ENCODE measurements at regions not wholly inside any gene's neighbourhood (a gene's known extent, or its start where the extent isn't known, plus 50 kb on each side); places are given as distances from the start of the nearest gene placed in this dataset.

DNA sequence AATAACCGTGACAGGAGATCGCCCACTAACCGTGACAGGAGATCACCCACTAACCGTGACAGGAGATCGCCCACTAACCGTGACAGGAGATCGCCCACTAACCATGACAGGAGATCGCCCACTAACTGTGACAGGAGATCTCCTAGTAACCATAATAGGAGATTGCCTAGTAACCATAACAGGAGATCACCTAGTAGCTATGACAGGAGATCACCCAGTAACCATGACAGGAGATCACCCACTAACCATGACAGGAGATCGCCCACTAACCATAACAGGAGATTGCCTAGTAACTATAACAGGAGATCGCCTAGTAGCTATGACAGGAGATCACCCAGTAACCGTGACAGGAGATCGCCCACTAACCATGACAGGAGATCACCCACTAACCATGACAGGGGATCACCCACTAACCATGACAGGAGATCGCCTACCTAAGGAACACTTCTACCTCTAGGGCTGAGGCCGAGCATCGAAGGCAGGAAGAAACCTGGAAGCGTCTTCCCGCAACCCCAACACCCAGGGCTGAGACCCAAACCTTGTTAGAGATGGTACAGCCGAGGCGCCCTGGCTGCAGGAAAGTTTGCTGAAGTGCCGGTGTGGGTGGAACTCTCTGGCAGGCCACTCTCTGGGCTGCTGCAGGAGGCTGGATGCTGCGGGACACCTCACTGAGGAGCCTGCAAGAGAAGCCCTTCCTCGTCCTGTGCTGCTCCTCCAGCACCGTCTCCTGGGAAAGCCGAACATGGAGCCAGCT is 67.5 kb upstream of the THY1 start:
- Histone ChIP-seq H3K4me1 (no peaks in the 10 kb centered on the region), H3K27me3 (no peaks in the 10 kb centered on the region), H3K36me3 (no peaks in the 10 kb centered on the region), H3K9me3 (no peaks in the 10 kb centered on the region), H3K4me3 (no peak overlapping the region), H3K27ac (no peak overlapping the region)
- DNase-seq (peak in 1 of 6 donors; percentile 24), FAIRE-seq (no peak), ATAC-seq (no peak)
- intact Hi-C loops (cut with DNase I), result no loop called here
- TF ChIP-seq, protein P1, sequence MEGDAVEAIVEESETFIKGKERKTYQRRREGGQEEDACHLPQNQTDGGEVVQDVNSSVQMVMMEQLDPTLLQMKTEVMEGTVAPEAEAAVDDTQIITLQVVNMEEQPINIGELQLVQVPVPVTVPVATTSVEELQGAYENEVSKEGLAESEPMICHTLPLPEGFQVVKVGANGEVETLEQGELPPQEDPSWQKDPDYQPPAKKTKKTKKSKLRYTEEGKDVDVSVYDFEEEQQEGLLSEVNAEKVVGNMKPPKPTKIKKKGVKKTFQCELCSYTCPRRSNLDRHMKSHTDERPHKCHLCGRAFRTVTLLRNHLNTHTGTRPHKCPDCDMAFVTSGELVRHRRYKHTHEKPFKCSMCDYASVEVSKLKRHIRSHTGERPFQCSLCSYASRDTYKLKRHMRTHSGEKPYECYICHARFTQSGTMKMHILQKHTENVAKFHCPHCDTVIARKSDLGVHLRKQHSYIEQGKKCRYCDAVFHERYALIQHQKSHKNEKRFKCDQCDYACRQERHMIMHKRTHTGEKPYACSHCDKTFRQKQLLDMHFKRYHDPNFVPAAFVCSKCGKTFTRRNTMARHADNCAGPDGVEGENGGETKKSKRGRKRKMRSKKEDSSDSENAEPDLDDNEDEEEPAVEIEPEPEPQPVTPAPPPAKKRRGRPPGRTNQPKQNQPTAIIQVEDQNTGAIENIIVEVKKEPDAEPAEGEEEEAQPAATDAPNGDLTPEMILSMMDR (IDR thresholded peaks at IDR 0.05), result no peak
- 77 to 85% methylated on average over 24 of the region's 24 CpGs for WGBS, 2 donors

DNA sequence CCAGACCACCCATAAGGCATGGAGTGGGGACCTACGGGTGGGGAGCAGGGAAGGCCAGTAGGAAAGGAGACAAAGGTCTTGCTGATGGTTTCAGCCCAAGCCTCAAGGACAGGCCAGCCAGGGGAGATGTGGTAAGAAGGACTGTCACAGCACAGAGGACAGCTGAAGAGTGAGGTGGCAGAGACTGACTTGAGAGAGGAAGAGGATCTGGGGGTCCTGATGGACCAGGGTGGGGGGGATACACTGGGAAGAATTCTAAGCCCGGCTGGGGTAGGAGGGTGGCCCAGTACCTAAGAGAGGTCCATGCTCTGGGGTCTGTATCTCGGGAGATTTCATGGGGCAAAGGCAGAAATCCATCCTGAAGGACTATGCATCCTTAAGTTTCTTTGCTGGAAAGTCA is 66.1 kb upstream of the THY1 start:
- DNase-seq, result peak in 1 of 6 donors; percentile 14
- no peak overlapping the region for H3K27ac ChIP-seq

DNA sequence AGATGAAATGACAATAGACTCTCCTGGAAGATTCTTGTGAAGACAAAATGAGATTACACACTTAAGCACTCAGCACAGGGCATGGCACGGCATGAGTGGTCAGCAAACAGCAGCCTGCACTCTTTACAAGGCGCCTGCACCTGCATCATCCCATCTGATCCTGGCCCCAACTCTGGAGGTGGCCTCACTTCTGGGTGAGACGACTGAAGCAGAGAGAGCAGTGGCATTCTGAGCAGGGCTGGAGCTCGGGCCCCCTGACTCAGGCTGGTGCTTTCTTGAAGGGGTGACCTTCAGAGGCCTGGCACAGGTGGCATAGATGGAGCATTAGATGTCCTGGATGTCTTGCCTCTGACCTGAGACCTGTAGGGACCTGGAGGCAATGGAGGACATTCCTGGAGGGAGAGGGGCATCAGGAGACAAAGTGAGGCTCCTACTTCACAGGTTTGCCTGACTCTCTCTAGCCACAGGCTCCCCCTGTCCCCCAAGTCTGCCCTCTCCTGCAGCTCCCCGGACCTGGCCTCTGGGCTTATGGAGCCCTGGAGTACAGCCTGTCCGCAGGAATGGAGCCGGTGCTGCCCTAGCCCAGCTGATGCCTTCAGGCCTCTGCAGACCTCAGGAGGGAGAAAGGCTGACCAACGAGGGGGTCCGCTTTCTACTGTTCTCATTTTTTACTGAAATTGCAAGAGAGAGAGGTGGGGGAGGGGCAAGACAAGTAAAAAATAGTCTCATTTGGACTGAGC is 65.5 kb upstream of the THY1 start:
- Histone ChIP-seq H3K27me3 (no peaks in the 10 kb centered on the region), H3K4me1 (no peaks in the 10 kb centered on the region), H3K36me3 (no peaks in the 10 kb centered on the region), H3K9me3 (no peaks in the 10 kb centered on the region), H3K27ac (no peak overlapping the region), H3K4me3 (no peak overlapping the region)
- intact Hi-C loops (cut with DNase I), result no loop called here
- TF ChIP-seq, protein P1 (IDR thresholded peaks at IDR 0.05), result no peak
- FAIRE-seq (no peak), ATAC-seq (no peak), DNase-seq (peak in 1 of 6 donors; percentile 34)
- 67 to 76% methylated on average over 9 of the region's 9 CpGs for WGBS, 2 donors

More for the DNA sequence above, 66.1 kb upstream of the THY1 start:
- Histone ChIP-seq H3K4me3 (no peak overlapping the region), H3K27me3 (no peaks in the 10 kb centered on the region), H3K36me3 (no peaks in the 10 kb centered on the region), H3K4me1 (no peaks in the 10 kb centered on the region), H3K9me3 (no peaks in the 10 kb centered on the region)
- FAIRE-seq (no peak), ATAC-seq (no peak)
- TF ChIP-seq, protein P1 (IDR thresholded peaks at IDR 0.05), result no peak
- intact Hi-C loops (cut with DNase I), result no loop called here
- WGBS, 2 donors, result 73 to 85% methylated on average over 3 of the region's 3 CpGs

DNA sequence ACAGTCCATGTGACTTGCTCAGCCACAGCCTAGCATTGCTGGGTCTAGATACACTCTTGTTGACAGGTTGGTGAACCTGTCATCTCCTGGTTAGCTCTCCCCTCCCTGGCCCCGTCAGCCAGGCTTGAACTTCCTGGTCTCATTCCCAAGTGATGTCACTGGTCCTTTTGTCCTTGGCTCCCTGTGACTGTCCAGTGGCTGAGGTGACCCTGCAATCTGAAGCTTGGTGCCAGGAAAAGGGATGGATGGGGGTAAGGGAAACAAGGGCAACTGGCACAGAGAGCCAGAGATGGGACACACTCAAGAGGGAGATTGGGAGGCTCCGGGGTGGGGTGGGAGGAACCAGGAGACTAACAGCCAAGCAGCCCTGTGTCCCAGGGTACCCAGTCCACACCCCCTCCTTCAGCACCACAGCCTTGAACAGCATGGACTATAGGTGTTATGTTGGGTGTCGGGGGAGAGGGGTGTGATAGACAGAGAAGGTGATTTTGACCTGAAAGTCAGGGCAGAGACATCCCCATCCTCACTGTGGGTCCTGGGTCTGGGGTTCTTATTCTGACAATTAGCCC is 63.8 kb upstream of the THY1 start:
- no peaks in the 10 kb centered on the region for H3K27me3 ChIP-seq
- peak in 1 of 6 donors; percentile 30 for DNase-seq
- ATAC-seq, result no peak
- H3K9me3 ChIP-seq, result no peaks in the 10 kb centered on the region
- TF ChIP-seq, protein P1 (IDR thresholded peaks at IDR 0.05), result no peak
- 58 to 80% methylated on average over 3 of the region's 3 CpGs for WGBS, 2 donors
- H3K36me3 ChIP-seq, result no peaks in the 10 kb centered on the region
- no peak overlapping the region for H3K4me3 ChIP-seq
- no peak overlapping the region for H3K27ac ChIP-seq
- intact Hi-C loops (cut with DNase I), result no loop called here
- FAIRE-seq, result no peak
- no peaks in the 10 kb centered on the region for H3K4me1 ChIP-seq

Measured in pancreas (tissue), 10 donors.